Dedifferentiated amniotic fluid mesenchymal stem cell (primary cell): ENCODE measurements at regions not wholly inside any gene's neighbourhood (a gene's known extent, or its start where the extent isn't known, plus 50 kb on each side); places are given as distances from the start of the nearest gene placed in this dataset.

Experiments
- DNase-seq: peaks from one replicate; pipeline ENCODE4 v3.0.0-alpha.2; 2016; ENCODE audit errors: extremely low spot score

DNA sequence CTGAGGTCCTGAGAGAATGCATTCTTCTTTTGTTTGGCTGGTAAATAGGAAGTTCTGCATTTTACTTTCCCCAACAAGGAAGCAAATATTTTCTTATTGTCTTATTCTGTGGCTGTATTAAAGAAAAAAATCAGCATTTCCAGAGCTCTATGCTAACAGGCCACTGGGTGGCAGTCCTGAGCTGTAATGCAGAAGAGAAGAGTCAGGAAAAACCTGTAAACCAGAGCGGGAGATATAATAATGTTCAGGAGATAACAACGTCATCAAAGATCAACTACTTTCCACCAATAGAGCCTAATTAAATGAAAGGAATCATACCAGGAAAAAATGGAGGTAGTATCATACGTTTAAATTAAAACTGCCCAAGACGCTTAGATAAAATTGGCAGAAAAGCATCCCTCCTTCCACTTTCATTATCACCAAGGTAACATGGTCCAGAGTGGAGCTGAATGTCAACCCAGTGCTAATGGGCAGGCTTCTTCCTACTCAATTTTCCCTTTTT is 55.6 kb upstream of the CARMIL1 start:
- peak; percentile 74 for DNase-seq

DNA sequence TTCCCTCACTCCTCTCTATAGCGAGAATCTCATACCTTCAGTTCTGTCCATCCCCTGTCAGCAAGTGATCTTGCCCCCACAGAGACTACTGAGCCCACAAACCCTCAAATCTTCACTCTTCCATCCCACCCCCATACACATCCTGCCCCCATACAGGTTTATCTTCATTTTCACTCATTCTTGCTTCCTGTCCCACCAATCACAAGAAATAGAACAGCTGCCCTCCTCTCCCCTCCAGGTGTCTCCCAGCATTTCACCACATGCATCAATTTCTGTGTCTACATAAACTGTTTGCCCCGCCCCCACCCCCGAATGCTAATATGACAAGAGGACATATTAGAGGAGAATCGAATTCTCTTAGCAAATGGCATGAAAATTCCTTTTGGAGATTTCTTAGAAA is 54.9 kb upstream of the CARMIL1 start:
- DNase-seq = no peak

DNA sequence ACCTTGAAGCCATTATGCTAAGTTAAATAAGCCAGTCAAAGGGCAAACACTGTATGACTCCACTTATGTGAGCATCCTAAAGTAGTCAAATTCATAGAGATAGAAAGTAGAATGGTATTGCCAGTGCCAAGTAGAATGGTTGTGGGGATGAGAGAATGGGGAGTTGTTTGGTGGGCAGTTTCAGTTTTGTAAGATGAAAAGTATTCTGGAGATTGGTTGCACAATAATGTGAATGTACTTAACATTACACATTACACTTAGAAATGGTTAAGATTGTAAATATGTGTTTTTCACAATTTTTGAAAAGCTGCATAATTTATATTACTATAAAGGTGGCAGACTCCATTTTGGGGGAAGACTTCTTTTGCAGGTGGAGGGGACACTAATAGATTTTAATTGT is 51.3 kb upstream of the CARMIL1 start:
- no peak for DNase-seq
